ENCODE measurements at regions not wholly inside any gene's neighbourhood (a gene's known extent, or its start where the extent isn't known, plus 50 kb on each side); places are given as distances from the start of the nearest gene placed in this dataset.

GRCh38 chr15:95758451-95758850 lies 572.0 kb upstream of the NR2F2 start:
- no peak for TF ChIP-seq EZH2phosphoT487 (IDR thresholded peaks at IDR 0.05; ENCODE audit: borderline replicate concordance)
- TF ChIP-seq, protein P1, sequence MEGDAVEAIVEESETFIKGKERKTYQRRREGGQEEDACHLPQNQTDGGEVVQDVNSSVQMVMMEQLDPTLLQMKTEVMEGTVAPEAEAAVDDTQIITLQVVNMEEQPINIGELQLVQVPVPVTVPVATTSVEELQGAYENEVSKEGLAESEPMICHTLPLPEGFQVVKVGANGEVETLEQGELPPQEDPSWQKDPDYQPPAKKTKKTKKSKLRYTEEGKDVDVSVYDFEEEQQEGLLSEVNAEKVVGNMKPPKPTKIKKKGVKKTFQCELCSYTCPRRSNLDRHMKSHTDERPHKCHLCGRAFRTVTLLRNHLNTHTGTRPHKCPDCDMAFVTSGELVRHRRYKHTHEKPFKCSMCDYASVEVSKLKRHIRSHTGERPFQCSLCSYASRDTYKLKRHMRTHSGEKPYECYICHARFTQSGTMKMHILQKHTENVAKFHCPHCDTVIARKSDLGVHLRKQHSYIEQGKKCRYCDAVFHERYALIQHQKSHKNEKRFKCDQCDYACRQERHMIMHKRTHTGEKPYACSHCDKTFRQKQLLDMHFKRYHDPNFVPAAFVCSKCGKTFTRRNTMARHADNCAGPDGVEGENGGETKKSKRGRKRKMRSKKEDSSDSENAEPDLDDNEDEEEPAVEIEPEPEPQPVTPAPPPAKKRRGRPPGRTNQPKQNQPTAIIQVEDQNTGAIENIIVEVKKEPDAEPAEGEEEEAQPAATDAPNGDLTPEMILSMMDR (conservative IDR thresholded peaks at IDR 0.05; ENCODE audit: low read length) = no peak
- Histone ChIP-seq H2AFZ (ENCODE audit: low read length) (no peak overlapping the region), H3K9me2 (replicated peaks; ENCODE audit: low read depth, low read length) (no peaks in the 10 kb centered on the region), H4K20me1 (ENCODE audit: insufficient read depth, low read length, poor library complexity, severe bottlenecking) (no peaks in the 10 kb centered on the region), H3K36me3 (ENCODE audit: insufficient read depth, low read length) (no peaks in the 10 kb centered on the region), H3K4me1 (ENCODE audit: insufficient read depth, low read length, poor library complexity, severe bottlenecking) (no peaks in the 10 kb centered on the region), H3K4me3 (ENCODE audit: low read length, poor library complexity, severe bottlenecking) (no peak overlapping the region), H3K9me3 (ENCODE audit: insufficient read depth, low read depth, low read length) (no peaks in the 10 kb centered on the region), H3F3A (ENCODE audit: low read depth) (no peaks in the 10 kb centered on the region), H3K79me2 (ENCODE audit: insufficient read depth, low read length) (no peaks in the 10 kb centered on the region), H3K9ac (ENCODE audit: low read depth, low read length, poor library complexity, severe bottlenecking) (no peak overlapping the region), H3K27me3 (ENCODE audit: insufficient read depth, low read length, poor library complexity, severe bottlenecking) (peaks cover 6% of the 10 kb centered on the region), H3K4me2 (ENCODE audit: low read depth, low read length, poor library complexity, severe bottlenecking) (no peak overlapping the region)

GRCh38 chr15:95758851-95759250 lies 571.6 kb upstream of the NR2F2 start:
- H2AFZ ChIP-seq (ENCODE audit: low read length) = no peak overlapping the region
- no peak overlapping the region for H3K9ac ChIP-seq (ENCODE audit: low read depth, low read length, poor library complexity, severe bottlenecking)
- H4K20me1 ChIP-seq (ENCODE audit: insufficient read depth, low read length, poor library complexity, severe bottlenecking) = no peaks in the 10 kb centered on the region
- H3K9me2 ChIP-seq (replicated peaks; ENCODE audit: low read depth, low read length) = no peaks in the 10 kb centered on the region
- H3K4me2 ChIP-seq (ENCODE audit: low read depth, low read length, poor library complexity, severe bottlenecking) = no peak overlapping the region
- no peaks in the 10 kb centered on the region for H3F3A ChIP-seq (ENCODE audit: low read depth)
- no peaks in the 10 kb centered on the region for H3K79me2 ChIP-seq (ENCODE audit: insufficient read depth, low read length)
- H3K36me3 ChIP-seq (ENCODE audit: insufficient read depth, low read length) = no peaks in the 10 kb centered on the region
- H3K4me1 ChIP-seq (ENCODE audit: insufficient read depth, low read length, poor library complexity, severe bottlenecking) = no peaks in the 10 kb centered on the region
- no peaks in the 10 kb centered on the region for H3K9me3 ChIP-seq (ENCODE audit: insufficient read depth, low read depth, low read length)
- no peak for TF ChIP-seq EZH2phosphoT487 (IDR thresholded peaks at IDR 0.05; ENCODE audit: borderline replicate concordance)
- TF ChIP-seq, protein P1 (conservative IDR thresholded peaks at IDR 0.05; ENCODE audit: low read length) = no peak
- H3K27me3 ChIP-seq (ENCODE audit: insufficient read depth, low read length, poor library complexity, severe bottlenecking) = peaks cover 6% of the 10 kb centered on the region
- no peak overlapping the region for H3K4me3 ChIP-seq (ENCODE audit: low read length, poor library complexity, severe bottlenecking)

GRCh38 chr15:95760508-95760907 lies 570.0 kb upstream of the NR2F2 start:
- Histone ChIP-seq H3F3A (ENCODE audit: low read depth) (no peaks in the 10 kb centered on the region), H3K27me3 (ENCODE audit: insufficient read depth, low read length, poor library complexity, severe bottlenecking) (no peaks in the 10 kb centered on the region), H3K9me2 (replicated peaks; ENCODE audit: low read depth, low read length) (no peaks in the 10 kb centered on the region), H3K4me2 (ENCODE audit: low read depth, low read length, poor library complexity, severe bottlenecking) (no peak overlapping the region), H3K9ac (ENCODE audit: low read depth, low read length, poor library complexity, severe bottlenecking) (no peak overlapping the region), H3K4me3 (ENCODE audit: low read length, poor library complexity, severe bottlenecking) (no peak overlapping the region), H3K4me1 (ENCODE audit: insufficient read depth, low read length, poor library complexity, severe bottlenecking) (no peaks in the 10 kb centered on the region), H3K79me2 (ENCODE audit: insufficient read depth, low read length) (no peaks in the 10 kb centered on the region), H3K9me3 (ENCODE audit: insufficient read depth, low read depth, low read length) (no peaks in the 10 kb centered on the region), H4K20me1 (ENCODE audit: insufficient read depth, low read length, poor library complexity, severe bottlenecking) (no peaks in the 10 kb centered on the region), H3K36me3 (ENCODE audit: insufficient read depth, low read length) (no peaks in the 10 kb centered on the region), H2AFZ (ENCODE audit: low read length) (no peak overlapping the region)
- TF ChIP-seq, protein P1 (conservative IDR thresholded peaks at IDR 0.05; ENCODE audit: low read length) = peak; percentile 50
- no peak for TF ChIP-seq EZH2phosphoT487 (IDR thresholded peaks at IDR 0.05; ENCODE audit: borderline replicate concordance)
